GM19324 (cell line): ENCODE measurements at regions not wholly inside any gene's neighbourhood (a gene's known extent, or its start where the extent isn't known, plus 50 kb on each side); places are given as distances from the start of the nearest gene placed in this dataset.
A peak's percentile ranks its signal among the peaks of the same experiment; 100 is the strongest.
"Not testable (repeated sequence)": the region's sequence is repeated elsewhere in the genome, so short reads cannot be mapped to it uniquely, and the experiment has no call there.

Source experiments
- ATAC-seq: cut with Tn5 transposase; IDR thresholded peaks from one replicate; pipeline ENCODE4 v1.9.1; 2021; ENCODE audit warnings: mild to moderate bottlenecking, moderate library complexity; ENCODE audit not compliant: unreplicated experiment, low FRiP score

- not testable (repeated sequence) for ATAC-seq
Measured at GRCh38 chr1:112821307-112822063, 106.4 kb upstream of the PPM1J start.

- no peak for ATAC-seq
Measured at GRCh38 chr1:112818990-112819689, 104.0 kb upstream of the PPM1J start.

- ATAC-seq: no peak
Measured at GRCh38 chr1:112817555-112818373, 102.6 kb upstream of the PPM1J start.

- ATAC-seq: no peak
Measured at GRCh38 chr1:112815376-112815775, 100.2 kb upstream of the PPM1J start.

- ATAC-seq: not testable (repeated sequence)
Measured at GRCh38 chr1:112814645-112815044, 99.5 kb upstream of the PPM1J start.

- ATAC-seq: no peak
Measured at GRCh38 chr1:112808861-112809684, 93.9 kb upstream of the PPM1J start.

- ATAC-seq: no peak
Measured at GRCh38 chr1:112807999-112808398, 92.9 kb upstream of the PPM1J start.

GRCh38 chr1:112807117-112807516 is 92.0 kb upstream of the PPM1J start:
- no peak for ATAC-seq

- ATAC-seq: no peak
Measured at GRCh38 chr1:112806090-112806642, 91.0 kb upstream of the PPM1J start.

- ATAC-seq: no peak
Measured at GRCh38 chr1:112805155-112805853, 90.2 kb upstream of the PPM1J start.

GRCh38 chr1:112803906-112804762 is 89.0 kb upstream of the PPM1J start:
- peak; percentile 74 for ATAC-seq

GRCh38 chr1:112800289-112800688 is 85.2 kb upstream of the PPM1J start:
- ATAC-seq: no peak

- ATAC-seq: no peak
Measured at GRCh38 chr1:112798292-112798691, 83.2 kb upstream of the PPM1J start.

GRCh38 chr1:112797224-112797623 is 82.1 kb upstream of the PPM1J start:
- ATAC-seq: no peak

GRCh38 chr1:112794654-112795239 is 79.6 kb upstream of the PPM1J start:
- peak; percentile 66 for ATAC-seq

- ATAC-seq: peak; percentile 8
Measured at GRCh38 chr1:112793631-112794565, 78.8 kb upstream of the PPM1J start.

- ATAC-seq: no peak
Measured at GRCh38 chr1:112791723-112792104, 76.6 kb upstream of the PPM1J start.
